Islet precursor cell (in vitro differentiated cells): ENCODE measurements at regions not wholly inside any gene's neighbourhood (a gene's known extent, or its start where the extent isn't known, plus 50 kb on each side); places are given as distances from the start of the nearest gene placed in this dataset.

Source experiments
- DNase-seq: peaks from one replicate; pipeline ENCODE4 v3.0.0-alpha.2; 2018

DNA sequence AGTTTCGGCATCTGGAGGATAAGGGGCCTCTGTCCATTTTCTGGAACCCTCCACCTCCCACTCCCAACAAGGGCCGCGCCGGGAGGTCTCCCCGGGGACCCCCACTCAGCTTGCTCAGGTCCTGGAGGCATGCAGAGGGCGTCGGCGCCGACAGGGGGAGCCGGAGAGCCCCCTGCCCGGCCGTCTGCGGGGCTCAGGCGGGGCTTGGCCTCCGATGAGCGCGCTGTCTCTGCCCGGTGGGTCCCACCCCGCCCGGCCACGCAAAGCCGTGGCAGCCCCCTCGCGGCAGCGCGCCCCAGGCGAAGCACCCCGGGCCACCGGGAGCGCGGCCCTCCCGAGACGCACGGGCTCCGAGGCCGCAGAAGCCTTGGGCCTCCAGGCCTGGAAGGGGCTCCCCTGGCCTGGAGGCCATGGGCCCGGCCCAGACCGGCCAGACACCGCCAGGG, 149.7 kb upstream of the ZNF536 start:
- DNase-seq: peak; percentile 64

DNA sequence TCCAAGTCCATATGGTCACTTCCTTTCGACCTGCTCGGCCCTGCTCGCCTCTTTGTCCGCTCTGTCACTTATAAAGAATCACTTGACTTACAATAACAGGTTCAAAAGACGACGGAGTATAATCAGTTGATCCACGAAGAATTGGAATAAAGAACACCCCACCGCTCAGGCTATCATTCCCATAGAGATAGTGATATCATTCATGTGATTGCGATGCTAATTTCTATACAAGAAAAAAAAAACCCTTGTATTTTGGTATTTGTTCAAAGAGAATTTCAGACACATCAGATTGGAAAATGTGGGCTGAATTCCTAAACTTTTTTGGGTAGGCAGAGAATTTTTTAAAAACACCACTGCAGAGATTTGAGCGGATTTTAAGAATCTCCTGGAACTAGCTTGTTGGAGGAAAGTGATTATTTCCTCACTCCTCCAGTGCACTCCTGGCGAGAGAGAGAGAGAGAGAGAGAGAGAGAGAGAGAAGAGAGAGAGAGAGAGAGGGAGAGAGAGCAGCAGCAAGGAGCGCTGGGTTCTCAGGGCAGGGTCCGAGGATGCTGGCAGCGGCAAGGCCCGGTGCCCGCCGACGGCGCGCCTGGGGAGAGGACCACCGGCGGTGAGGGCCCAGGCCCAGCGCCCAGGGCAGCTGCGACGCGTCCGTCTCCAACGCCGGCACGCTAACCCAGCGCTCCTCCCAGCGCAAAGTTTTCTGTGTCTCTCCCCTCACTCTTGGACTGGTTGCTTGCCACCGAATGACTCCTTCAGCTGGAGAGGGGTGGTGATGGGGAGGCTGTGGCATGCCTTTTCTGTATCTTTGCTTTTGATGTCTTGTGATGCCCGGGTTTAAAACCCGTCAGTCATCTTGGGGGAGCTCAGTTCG, 149.0 kb upstream of the ZNF536 start:
- no peak for DNase-seq

DNA sequence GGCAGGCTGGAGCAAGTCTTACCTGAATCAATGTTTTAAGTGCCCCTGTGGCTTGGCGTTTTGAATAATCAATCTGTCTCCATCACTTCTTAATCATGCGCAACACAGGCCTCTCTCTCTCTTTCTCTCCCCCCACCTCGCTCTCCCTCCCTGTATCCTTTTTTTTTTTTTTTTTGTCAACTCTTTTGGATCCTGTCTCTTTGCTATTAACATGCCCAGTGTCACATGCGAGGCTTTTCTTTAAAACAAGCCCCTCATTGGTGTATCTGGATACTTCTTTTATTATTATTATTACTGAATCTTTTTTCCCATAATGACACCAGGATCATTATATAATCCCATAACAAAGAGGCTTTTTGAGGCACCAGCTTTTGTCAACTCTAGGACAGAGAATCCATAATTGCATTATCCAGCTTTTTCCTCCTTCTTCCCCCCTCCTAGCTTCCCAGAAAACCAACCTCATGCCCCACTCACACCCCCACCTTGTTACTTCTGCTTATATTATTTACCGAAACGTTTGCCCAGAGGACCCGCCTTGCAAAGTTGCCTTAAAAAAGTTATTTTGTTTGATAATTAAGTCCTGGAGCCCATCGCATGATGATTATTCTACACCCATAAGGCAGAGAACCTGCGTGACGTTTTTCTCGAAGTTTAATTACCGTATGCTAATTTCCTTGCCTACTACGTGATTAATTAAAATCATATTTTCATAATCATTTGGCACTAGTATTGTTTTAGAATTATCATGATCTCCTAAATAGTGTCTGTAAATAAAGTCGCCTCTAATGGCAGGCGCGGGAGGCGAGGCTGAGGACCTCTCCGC, 148.1 kb upstream of the ZNF536 start:
- DNase-seq: no peak

DNA sequence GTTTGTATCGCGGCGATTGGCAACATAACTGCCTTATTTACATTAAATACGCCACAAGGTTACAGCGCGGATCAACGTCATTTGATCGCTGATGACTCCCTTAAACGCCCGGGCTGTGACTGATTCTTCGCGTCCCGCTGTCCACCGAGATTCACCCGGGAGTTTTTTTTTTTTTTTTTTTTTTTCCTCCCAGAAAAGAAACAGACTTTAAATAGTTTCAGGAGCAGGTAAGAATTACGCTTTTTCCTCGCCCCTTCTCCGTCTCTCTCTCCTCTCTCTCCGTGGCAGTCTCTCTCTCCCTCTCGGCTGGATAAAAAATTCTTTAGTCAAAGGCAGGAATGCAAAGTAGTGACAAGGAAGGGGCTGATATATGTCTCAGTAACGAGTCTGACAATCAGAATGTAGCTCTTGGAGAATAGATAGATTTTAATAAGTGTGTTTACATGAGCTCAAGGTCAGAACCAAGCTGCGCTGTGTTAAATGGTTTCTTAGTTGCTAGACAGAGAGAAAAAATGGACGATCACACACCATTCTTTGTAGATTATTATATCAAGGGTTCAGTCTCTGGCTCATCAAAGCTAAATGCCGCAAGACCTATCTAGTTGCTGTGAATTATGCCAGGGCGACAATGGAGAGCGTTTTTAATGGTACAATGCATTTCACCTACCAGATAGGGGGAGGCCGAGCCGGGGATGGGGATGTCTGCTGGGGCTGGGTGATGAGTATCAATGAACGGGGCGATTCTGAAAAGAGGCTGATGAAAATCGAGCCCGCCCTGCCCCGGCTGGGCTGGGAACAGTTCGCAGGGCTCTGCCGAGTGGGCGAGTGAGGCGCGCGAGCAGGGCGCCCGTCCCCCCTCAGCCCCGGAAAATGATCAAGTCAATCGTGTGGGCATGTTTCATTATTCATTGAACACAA, 147.2 kb upstream of the ZNF536 start:
- no peak for DNase-seq

DNA sequence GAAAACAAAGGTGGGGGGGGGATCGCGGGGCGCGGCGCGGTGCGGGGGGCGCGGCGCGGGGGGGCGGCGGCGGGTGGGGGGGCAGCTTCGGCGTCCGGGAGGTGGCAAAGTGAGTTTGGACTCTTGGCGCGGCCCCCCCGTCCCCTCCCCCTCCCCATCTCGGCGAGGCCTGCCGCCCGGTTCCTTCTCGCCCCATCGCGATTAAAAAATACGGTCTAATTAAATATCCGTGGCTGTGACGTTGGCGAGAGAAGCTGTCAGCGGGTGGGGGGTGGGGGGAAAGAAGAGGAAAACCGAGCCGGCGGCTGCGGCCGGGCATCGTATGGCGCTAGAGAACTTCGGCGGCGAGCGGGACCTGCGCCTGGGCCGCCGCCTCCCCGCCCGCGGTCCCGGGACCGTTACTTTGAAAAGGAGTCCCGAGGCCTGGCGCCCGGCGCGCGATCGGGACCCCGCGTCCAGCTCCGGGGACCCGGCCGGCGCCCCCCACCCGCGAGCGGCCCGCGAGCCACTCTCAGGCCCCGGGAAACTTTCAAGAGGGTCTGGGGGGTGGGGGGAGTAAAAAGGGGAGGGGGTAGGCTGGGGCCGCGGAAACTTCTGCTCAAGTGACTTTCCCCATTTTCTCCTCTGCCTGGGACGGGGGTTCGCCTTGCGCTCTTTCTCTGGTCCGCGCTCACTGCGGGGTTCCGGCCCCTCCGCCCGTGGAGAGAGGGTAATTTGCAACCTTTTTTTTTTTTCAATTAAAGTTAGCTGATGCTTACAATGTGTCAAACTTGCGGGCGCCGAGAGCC, 146.3 kb upstream of the ZNF536 start:
- no peak for DNase-seq

DNA sequence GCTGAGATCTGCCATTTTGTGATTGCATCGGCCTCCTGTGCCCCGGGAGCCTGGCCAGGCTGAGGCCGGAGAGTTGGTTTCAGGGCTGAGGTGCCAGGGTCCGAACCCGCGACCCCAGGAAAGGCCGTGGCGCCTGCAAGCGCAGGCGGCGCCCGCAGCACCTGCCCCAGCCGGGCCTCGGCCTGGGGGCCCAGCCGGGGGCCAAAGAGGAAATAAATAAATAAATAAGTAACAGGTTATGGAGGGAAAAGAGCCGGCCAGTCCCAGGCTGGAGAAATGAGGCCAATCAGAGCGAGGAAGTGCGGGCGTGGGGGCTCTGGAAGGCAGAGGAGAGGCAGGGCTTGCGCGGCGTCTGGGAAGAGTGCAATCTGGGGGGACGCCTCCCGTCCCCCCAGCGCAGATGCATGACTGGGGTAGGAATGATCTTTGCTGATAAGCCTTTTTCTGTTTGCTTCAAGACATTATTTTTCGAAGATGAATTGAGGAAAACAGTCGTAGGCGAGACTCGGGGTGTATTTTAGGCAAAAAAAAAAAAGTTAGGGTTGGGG, 145.6 kb upstream of the ZNF536 start:
- DNase-seq: no peak

DNA sequence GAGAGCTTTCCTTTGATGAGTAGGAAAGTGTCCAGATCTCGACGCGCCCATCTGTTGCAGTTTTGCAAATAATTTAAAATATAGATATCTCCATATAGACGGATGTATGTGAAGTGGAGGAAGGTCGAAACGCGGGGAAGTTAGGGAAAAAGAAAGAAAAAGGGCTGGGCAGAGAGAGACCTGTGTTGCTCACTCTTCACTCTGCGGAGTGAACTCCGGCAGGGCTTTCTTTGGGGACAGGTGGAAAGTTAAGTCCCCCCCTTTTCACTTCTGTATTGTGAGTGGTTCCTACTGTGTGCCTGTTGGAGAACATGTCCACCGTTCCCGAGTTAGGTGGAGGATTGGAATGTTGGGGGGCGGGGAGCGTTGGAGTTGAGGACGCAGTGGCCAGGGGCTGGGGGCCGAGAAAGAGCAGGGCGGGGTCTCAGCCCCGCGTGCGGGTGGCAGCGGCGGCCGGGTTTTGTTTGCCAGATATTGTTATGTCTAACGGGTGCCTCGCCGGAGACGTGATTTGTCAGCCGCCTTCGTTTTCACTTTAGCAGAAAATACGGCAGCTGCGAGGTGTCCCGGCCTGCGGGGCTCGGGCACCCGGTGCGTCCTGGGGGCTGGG, 145.1 kb upstream of the ZNF536 start:
- DNase-seq: peak; percentile 61

DNA sequence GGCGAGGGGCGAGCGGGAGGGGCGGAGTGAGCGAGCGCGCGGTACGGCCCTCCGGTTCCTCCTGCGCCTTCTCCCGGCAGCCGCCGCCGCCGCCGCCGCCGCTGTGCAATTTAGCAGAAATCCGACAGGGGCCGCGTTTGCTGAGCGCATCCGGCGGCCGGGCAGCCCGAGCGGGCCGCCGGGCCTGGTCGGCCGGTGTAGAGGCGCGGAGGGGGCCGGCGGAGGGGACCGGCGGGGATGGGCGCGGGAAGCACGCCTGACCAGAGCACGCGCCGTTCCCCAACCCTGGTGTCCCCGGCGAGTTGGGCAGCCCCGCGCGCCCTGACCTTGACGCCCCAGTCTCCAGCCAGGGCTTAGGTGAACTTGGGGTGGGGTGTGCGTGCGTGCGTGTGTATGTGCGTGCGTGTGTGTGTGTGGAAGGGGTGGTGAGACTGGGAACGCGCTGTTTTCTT, 144.5 kb upstream of the ZNF536 start:
- peak; percentile 86 for DNase-seq

DNA sequence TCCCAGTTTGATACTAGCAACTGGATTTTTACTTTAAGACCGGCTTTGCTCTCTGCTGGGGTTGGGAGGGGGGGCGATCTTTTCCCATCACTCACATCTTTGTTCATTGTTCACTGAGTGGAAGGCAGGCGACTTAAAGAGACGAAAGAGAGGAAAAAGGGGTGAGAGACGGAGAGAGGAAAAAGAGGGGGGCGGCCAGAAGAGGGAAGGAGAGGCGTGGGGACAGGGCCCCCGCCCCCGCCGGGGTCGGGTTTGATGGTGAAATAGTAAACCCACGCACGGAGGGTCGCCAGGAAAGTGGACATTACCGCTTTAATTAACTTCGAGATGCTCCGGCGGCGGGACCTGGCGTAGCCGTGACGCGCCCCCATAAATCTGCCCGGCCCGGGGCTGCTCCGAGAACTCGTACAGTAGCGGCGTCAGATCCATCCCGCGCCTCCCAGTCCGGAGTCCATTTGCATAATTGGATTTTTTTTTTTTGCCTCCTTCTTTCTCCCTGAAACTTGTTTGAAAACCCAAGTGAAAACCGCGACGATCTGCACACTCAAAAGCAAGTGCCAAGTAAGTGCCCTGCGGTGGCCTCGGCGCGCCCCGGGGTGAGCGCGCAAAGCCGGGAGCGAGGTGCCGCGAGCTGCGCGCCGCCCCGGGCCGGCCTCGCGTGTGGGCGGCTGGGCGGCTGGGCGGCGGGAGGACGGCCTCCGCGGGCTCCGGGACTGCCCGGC, 143.9 kb upstream of the ZNF536 start:
- no peak for DNase-seq

DNA sequence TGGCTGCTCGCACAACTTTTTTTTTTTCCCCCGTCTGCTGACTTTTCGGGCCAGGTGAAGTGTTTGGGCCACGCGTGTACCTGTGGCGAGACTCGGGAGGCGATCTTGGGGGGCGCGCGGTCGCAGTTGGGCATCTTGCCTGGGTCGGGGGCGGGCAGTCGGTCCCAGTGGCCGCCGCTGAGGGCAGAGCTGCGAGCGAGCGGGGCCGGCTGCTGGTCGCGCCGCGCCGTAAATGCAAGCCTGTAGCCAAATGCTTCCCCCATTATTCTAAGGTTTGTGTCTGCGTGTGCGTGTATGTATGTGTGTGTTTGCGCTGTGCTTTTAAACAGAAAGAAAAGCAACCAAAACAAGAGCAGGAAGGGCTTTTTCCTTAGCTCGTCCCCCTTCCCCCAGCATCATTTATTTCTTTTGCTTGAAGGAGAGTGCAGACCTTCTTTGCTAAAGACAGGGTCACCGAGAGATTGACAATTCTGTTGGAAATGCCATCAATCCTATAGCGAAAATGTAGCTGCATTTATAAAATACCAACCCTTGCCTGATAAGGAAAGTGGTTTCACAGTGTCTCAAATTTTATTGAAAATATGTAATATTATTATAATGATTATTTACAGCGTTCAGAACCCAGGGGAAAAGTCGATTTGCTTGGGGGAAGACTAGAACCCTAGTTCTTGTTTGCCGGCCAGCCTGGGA, 143.2 kb upstream of the ZNF536 start:
- peak; percentile 62 for DNase-seq

DNA sequence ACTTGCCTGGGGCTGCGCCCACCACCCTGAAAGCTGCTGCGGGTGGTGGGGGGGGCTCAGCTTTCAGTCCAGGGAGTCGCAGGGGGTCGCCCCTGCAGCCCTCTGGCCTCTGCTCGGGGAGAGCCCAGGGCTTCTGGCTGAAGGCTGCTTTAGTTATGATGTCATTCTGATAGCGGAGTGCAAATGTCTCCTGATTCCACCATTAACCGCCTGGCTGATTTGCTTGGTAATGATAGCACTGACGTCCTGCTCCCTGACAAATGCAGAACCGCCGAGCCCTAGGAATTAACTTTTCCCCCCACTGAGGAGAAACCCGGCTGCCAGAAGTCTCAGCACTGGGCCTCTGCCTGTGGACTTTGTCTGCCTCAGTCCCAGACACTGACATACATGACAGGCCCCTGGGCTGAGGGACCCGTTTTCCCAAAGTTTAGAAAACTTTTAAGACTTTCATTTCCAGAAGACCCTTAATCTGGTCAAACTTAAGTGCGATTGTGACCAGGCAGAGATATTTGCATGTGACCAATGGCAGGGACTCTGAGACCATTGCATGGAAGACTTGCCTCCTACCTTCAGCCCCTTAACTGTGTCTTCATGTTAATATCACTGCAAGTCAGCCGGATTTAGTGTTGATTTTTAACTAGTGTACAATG, 142.5 kb upstream of the ZNF536 start:
- DNase-seq: peak; percentile 80

DNA sequence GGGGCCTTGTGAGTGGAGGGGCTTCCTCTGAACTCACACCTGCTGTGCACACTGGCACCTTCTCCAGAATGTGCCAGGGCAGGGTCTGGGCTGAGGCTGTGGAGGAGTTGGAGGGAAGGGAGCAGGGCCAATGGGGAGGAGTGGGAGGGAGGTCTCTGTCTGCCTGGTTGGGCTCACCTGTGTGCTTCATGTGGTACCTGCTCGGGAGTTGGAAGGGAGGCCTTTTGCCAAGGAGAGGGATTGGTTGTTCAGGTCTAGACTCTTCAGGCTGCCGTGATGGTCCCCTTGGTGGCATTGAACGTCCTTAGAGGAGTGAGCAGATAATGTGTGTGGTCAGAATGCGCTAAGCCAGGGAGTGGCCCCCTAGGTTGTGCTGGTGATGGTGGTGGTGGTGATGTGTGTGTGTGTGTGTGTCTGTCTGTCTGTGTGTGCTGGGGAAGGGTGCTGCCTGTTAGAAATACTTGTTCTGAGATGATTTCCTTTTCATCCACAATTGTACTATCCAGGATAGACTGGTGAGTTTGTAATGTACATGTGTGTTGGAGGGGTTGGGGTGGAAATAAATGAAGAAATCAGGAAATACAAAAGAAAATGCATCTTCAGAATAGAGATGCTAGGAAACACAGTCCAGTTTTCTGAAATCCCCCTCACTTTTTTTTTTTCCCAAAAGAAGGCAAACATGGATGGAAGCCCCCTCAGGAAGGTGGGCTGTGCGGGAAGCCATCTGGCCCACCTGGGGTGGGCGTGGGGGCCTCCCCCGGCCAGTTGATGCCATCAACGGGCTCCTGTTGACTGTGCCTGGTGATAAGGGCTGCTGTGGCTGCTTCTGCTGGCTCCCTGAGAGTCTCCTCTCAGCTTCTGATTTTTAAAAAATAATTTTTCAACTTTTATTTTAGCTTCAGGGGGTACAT, 140.5 kb upstream of the ZNF536 start:
- no peak for DNase-seq

DNA sequence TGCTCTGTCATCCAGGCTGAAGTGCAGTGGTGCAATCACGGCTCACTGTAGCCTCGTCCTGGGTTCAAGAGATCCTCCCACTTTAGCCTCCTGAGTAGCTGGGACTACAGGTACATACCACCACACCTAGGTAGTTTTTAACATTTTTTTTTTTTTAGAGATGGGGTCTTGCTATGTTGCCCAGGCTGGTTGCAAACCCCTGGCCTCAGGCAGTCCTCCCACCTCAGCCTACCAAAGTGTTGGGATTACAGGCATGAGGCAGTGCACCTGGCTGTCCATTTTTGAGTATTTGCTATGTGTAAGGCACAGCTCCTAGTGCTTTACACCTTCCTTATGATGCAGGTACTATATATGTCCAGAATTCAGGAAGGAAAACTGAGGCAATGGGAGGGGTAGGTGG, 138.8 kb upstream of the ZNF536 start:
- DNase-seq: no peak

DNA sequence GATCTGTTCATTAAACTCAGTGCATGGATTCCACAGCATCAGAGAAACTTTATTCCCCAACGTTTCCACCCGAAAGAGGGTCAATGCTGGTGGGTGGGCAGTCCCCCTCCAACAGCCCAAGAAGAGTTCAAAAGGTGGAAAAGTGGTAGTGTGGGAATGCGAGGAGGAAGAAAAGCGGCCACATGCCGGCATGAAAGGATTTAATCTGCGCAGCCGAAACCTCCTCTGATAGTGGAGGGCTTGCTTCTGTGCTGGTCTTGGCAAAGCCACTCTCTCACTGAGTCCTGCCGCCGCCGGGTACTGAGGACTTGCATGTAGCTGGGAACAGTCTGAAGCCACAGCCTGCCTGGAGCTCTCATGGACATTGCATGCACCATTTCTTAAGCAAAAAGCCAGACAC, 136.2 kb upstream of the ZNF536 start:
- DNase-seq: no peak

DNA sequence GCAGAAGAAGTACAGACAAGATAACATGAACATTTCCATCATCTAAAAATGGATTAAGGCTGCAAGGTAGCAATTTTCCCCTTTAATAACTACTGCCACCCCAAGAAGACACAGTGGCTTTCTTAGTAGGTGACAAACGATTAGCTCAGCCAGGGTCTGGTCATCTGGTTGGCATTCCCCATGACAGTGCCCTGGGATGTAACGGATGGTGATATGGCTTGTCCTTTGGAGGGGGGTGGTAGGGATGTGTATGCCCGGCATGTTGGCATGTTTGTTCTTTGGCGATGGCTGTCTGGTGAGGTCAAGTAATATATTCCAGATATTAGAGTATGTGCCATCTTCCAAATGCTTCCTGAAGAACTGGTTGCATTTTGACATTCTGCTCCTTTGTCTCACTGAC, 135.6 kb upstream of the ZNF536 start:
- DNase-seq: no peak

DNA sequence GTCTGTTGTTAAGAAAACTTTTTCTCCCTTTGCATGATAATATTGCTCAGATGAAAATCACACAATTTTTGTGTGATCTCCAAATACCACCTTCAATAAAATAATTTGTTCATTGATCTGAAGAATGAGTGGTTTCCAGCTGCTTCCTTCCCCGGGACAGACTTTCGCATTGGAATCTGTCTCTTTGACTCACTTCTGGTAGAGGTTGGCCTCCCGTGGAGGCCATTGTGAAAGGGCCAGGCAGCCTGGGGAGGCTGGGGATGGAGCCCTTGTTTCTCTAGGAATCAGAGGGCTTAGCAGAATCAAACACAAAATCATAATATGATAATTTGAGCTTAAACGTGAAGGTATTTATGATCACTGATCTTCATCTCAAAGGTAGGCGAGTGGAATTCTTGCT, 135.0 kb upstream of the ZNF536 start:
- DNase-seq: no peak

DNA sequence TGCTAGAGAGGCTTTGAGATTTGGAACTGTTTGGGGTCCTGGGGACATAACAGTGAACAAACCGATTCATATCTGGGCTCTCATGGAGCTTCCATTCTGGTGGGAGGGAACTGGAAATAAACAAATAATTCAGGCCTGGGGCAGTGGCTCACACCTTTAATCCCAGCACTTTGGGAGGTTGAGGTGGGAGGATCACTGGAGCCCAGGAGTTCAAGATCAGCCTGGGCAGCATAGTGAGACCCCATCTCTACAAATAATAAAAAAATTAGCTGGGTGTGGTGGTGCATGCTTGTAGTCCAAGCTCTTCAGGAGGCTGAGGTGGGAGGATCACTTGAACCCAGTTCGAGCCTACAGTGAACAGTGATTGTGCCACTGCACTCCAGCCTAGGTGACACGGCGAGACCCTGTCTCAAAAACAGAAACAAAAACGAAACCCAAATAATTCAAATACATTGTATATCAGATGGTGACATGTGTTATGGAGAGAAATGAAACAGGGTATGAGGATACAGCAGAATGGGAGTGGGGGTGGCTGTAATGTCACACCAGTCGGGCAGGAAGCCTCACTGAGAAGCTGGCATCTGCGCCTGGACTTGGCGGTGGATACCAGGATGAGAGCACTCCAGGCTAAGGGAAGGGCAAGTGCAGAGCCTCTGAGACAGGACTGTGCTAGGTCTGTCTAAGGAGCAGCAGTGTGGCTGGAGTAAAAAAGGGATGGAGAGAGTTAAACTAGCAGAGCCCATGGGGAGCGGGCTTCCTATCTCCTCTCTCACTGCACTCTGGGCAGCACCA, 131.1 kb upstream of the ZNF536 start:
- no peak for DNase-seq
